H1 (cell line): ENCODE measurements at regions not wholly inside any gene's neighbourhood (a gene's known extent, or its start where the extent isn't known, plus 50 kb on each side); places are given as distances from the start of the nearest gene placed in this dataset.

Experiments used
- BACH1 ChIP-seq: IDR thresholded peaks from 2 replicates; pipeline ENCODE4 v1.6.1; 2012; ENCODE audit warnings: low read length, improper control_type of control experiment
- CBX5 ChIP-seq: fragments of 300-800, 300-1000 bp; sonication (generic); IDR thresholded peaks from 2 replicates; pipeline ENCODE4 v1.7.1; 2016; ENCODE audit warnings: antibody characterized with exemption, low read length, low read depth
- CTCF ChIP-seq, 3 experiments: IDR thresholded peaks; 1 replicate in 2 of 3; 2 replicates in 1 of 3; pipeline versions ENCODE4 v1.5.1 to v1.6.1; 2011; ENCODE audit warnings: low read length in 3 of 3, mild to moderate bottlenecking in 3 of 3, inconsistent platforms in 2 of 3, low read depth in 1 of 3, moderate library complexity in 1 of 3; ENCODE audit not compliant: insufficient read depth in 1 of 3; ENCODE audit errors: control extremely low read depth in 1 of 3
- POLR2A ChIP-seq, 2 experiments: IDR thresholded peaks; 1 replicate in 1 of 2; 2 replicates in 1 of 2; pipeline ENCODE4 v1.6.1; 2011; ENCODE audit warnings: low read depth in 2 of 2, low read length in 2 of 2, mild to moderate bottlenecking in 2 of 2; ENCODE audit errors: control extremely low read depth in 1 of 2
- TAF7 ChIP-seq: optimal IDR thresholded peaks from 2 replicates; pipeline ENCODE3; 2011; ENCODE audit warnings: low read depth, mild to moderate bottlenecking, inconsistent platforms, low read length, moderate library complexity, borderline replicate concordance

DNA sequence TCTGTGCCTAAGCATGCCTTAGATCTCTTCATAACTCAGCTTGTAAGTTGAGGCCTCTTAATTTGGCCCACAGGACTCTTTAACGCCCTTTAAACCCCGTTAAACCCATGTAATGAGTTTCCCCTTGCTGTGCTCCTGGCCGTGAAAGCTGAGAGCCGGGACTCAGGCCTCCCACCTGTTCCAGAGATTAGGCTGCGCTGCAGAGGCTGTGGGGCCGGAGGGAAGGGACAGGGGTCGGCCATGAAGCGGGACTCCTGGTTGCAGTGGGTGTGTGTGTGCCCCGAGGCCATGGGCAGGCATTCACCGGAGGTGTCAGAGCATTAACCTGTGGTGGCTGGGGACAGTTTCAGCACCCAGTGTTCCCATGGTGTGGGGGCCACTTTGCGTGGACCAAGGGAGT, 150.8 kb upstream of the IRX3 start:
- TF ChIP-seq POLR2A (IDR thresholded peaks at IDR 0.05; ENCODE audit: control extremely low read depth in 1 of 2, low read depth in 2 of 2, low read length in 2 of 2) = no peak
- no peak for TF ChIP-seq TAF7
- no peak for TF ChIP-seq CBX5
- TF ChIP-seq BACH1 = no peak
- no peak for TF ChIP-seq CTCF (IDR thresholded peaks at IDR 0.05; ENCODE audit: control extremely low read depth in 1 of 3, insufficient read depth in 1 of 3, low read depth in 1 of 3, low read length in 3 of 3)
